CD1c-positive myeloid dendritic cell (primary cell): ENCODE measurements at regions not wholly inside any gene's neighbourhood (a gene's known extent, or its start where the extent isn't known, plus 50 kb on each side); places are given as distances from the start of the nearest gene placed in this dataset.

Source experiments
- DNase-seq: peaks from one replicate; pipeline ENCODE4 v3.0.0-alpha.2; 2016; ENCODE audit errors: extremely low spot score

GRCh38 chr20:11581271-11581670 lies 336.4 kb upstream of the BTBD3 start:
- DNase-seq, result peak; percentile 24

- DNase-seq, result no peak
These were observed 335.6 kb upstream of the BTBD3 start for GRCh38 chr20:11582060-11582459.

- DNase-seq, result no peak
These were observed 331.8 kb upstream of the BTBD3 start for GRCh38 chr20:11585752-11586352.

GRCh38 chr20:11588875-11589274 lies 328.8 kb upstream of the BTBD3 start:
- DNase-seq, result no peak

GRCh38 chr20:11591965-11592364 lies 325.7 kb upstream of the BTBD3 start:
- no peak for DNase-seq

- DNase-seq, result no peak
These were observed 313.4 kb upstream of the BTBD3 start for GRCh38 chr20:11604339-11604738.

- no peak for DNase-seq
These were observed 310.6 kb upstream of the BTBD3 start for GRCh38 chr20:11607047-11607446.

GRCh38 chr20:11608736-11609135 lies 309.0 kb upstream of the BTBD3 start:
- DNase-seq, result no peak

- no peak for DNase-seq
These were observed 293.0 kb upstream of the BTBD3 start for GRCh38 chr20:11624704-11625103.

GRCh38 chr20:11626551-11626950 lies 291.1 kb upstream of the BTBD3 start:
- no peak for DNase-seq

GRCh38 chr20:11642866-11643265 lies 274.8 kb upstream of the BTBD3 start:
- DNase-seq, result no peak

GRCh38 chr20:11646359-11646758 lies 271.3 kb upstream of the BTBD3 start:
- no peak for DNase-seq

- DNase-seq, result no peak
These were observed 267.1 kb upstream of the BTBD3 start for GRCh38 chr20:11650566-11650965.

- DNase-seq, result no peak
These were observed 266.6 kb upstream of the BTBD3 start for GRCh38 chr20:11651138-11651537.

GRCh38 chr20:11651647-11652046 lies 266.0 kb upstream of the BTBD3 start:
- no peak for DNase-seq

- DNase-seq, result no peak
These were observed 265.6 kb upstream of the BTBD3 start for GRCh38 chr20:11652128-11652527.

GRCh38 chr20:11654766-11655165 lies 262.9 kb upstream of the BTBD3 start:
- DNase-seq, result no peak

- no peak for DNase-seq
These were observed 257.0 kb upstream of the BTBD3 start for GRCh38 chr20:11660673-11661072.

GRCh38 chr20:11671015-11671511 lies 246.6 kb upstream of the BTBD3 start:
- DNase-seq, result no peak

- no peak for DNase-seq
These were observed 244.7 kb upstream of the BTBD3 start for GRCh38 chr20:11672959-11673358.

GRCh38 chr20:11675920-11676629 lies 241.6 kb upstream of the BTBD3 start:
- no peak for DNase-seq

GRCh38 chr20:11676630-11677287 lies 240.9 kb upstream of the BTBD3 start:
- DNase-seq, result peak; percentile 33

- no peak for DNase-seq
These were observed 240.3 kb upstream of the BTBD3 start for GRCh38 chr20:11677428-11677827.
